ENCODE measurements at regions not wholly inside any gene's neighbourhood (a gene's known extent, or its start where the extent isn't known, plus 50 kb on each side); places are given as distances from the start of the nearest gene placed in this dataset.
A peak's percentile ranks its signal among the peaks of the same experiment; 100 is the strongest.

DNA sequence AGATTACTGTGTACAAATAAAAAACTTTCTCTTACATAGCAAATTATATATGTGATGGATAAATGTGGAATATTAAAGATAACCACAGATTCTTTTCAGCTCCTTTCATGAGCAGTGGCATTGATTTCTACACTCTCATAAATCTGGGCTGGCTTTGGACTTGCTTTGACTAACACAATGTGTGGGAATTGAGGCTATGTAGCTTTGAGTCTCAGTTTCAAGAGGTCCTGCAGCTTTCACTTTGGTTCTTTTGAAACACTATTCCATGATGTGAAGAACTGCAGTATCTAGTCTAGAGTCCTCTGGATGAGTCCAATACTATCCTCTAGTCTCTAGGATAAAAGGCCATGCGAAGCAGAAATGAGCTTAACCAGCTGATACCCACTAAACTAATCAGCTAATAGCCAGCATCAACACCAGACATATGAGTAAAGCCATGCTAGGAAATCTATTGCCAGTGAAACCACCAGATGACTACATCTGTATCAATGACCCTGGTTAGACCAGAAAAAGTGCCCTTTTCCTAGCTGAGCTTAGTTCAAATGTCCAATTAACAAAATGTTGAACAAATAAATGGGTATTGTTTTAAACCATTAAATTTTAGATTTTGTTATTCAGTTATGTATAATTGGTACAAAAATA, 274.9 kb upstream of the ZPLD1 start:
- Mint-ChIP-seq H3K27ac (no peak overlapping the region), H3K27me3 (no peaks in the 10 kb centered on the region), H3K9me3 (ENCODE audit: low read depth) (peaks cover 2% of the 10 kb centered on the region), H3K36me3 (ENCODE audit: low read depth) (no peaks in the 10 kb centered on the region), H3K4me1 (peaks cover 28% of the 10 kb centered on the region), H3K4me3 (no peak overlapping the region)
- no peak for ATAC-seq
- intact Hi-C loops (cut with DNase I, micrococcal nuclease), result loop anchor here (1.0 to 5.0 kb wide), 2 partner anchors 67 to 333 kb away; no protein-coding TSS in a partner anchor
- DNase-seq, result no peak
- ChIA-PET POLR2A (interaction anchor here (0.6 kb wide), 1 partner anchor 269 kb away, joined by 3 read pairs; no protein-coding TSS in a partner anchor), CTCF (interaction anchor here (0.9 to 1.5 kb wide), 6 partner anchors 69 to 357 kb away, joined by 3 to 5 read pairs (median 4); no protein-coding TSS in a partner anchor)

DNA sequence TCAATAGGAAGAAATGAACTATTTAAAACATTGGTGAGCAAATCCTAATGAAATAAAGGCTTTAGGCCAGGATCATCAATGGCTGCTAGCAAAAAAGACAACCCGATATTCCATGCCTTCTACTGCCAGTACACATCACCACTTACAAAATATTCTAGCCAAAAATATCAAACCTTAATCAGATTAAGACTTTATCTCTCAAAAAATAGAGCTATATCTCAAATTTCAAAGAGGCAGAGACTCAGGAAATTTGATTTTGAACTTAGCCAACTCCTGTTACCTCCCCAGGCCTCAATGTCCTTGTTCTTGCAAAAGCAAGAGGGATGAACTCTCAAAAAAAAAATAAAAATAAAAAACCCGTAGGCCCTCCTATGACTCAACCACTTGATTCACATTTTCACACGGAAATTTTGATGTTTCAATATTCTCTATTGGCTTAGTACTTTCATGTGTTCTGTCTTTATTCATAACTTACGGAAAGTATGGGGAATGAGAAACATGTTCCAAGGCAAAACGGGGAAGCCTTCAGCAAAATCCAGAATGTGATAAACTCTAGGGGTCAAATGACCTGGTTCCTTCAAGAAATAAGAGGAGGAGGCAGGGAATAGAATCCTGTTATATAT, 273.3 kb upstream of the ZPLD1 start:
- H3K36me3 Mint-ChIP-seq (ENCODE audit: low read depth), result no peaks in the 10 kb centered on the region
- H3K9me3 Mint-ChIP-seq (ENCODE audit: low read depth), result peaks cover 2% of the 10 kb centered on the region
- intact Hi-C loops (cut with DNase I, micrococcal nuclease), result loop anchor here (1.0 to 5.0 kb wide), 5 partner anchors 69 to 334 kb away; no protein-coding TSS in a partner anchor
- ATAC-seq (peak; percentile 42), DNase-seq (no peak)
- H3K4me3 Mint-ChIP-seq, result no peak overlapping the region
- ChIA-PET POLR2A (interaction anchor here (0.7 kb wide), 1 partner anchor 20 kb away, joined by 4 read pairs; no protein-coding TSS in a partner anchor), CTCF (interaction anchor here (1.2 to 1.3 kb wide), 3 partner anchors 67 to 359 kb away, joined by 3 to 4 read pairs (median 3); no protein-coding TSS in a partner anchor)
- peaks cover 26% of the 10 kb centered on the region for H3K4me1 Mint-ChIP-seq
- no peaks in the 10 kb centered on the region for H3K27me3 Mint-ChIP-seq
- no peak overlapping the region for H3K27ac Mint-ChIP-seq

DNA sequence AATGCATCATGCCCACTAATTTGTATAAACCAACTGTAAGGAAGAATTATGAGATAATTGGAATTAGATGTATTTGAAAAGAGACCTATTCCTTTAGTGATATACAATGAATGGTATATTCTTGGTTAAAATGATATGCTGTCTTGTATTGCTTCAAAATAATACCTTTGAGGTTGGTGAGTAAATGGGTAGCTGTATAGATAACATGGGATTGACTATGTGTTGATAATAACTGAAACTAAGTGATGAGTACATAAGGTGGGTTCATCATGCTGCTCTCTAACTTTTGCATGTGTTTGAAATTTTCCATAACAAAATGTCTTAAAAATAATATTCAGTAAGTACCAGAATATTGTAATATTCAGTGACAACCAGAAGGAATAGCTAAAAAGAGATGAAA, 272.6 kb upstream of the ZPLD1 start:
- ATAC-seq (peak; percentile 93), DNase-seq (no peak)
- POLR2A ChIA-PET, result interaction anchor here (0.7 to 1.3 kb wide), 3 partner anchors 48 to 359 kb away, joined by 3 to 6 read pairs (median 3); no protein-coding TSS in a partner anchor
- Mint-ChIP-seq H3K4me1 (peaks cover 23% of the 10 kb centered on the region), H3K27ac (no peak overlapping the region), H3K36me3 (ENCODE audit: low read depth) (no peaks in the 10 kb centered on the region), H3K9me3 (ENCODE audit: low read depth) (peaks cover 2% of the 10 kb centered on the region), H3K4me3 (no peak overlapping the region), H3K27me3 (no peaks in the 10 kb centered on the region)
- CTCF ChIA-PET, result interaction anchor here (0.6 to 2.8 kb wide), 6 partner anchors 13 to 1559 kb away, joined by 3 to 10 read pairs (median 3); no protein-coding TSS in a partner anchor
- intact Hi-C loops (cut with DNase I, micrococcal nuclease), result loop anchor here (2.0 to 5.0 kb wide), 2 partner anchors 311 to 335 kb away; no protein-coding TSS in a partner anchor

DNA sequence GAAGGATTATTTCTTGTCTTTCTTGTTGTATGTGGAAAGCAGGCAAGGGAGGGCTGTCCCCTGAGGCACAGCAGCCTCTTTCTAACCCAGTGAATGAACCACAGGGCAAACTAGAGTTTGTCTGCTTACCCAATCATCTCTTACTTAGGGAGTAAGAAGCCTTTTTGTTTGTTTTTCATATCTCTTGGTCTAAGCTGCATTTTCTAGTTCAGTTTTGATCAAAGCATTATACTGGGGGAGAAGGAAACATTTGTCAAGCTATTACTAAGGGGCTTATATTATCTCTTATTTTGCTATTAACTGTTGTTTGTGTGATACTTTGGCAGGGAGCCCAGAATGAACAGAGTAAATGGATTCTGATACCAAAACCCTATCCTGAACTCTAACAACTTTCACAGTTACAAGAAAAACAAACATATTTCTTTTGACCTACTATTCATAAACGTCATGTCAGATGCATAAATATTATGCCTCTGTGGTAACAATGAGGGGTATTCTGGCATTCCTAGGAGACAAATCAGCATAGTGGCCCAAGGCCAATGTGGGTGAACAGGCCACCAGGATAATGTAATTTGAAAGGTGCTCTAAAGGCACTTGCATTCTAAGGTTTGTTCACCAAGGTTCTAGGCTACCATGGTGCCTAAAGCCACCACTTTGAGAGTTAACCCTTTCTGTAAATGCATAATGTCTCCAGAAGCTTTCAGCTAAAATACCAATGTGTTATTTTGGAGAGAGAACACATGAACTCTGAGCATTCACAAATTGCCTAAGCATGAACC, 271.6 kb upstream of the ZPLD1 start:
- CTCF ChIA-PET, result interaction anchor here (0.6 to 2.8 kb wide), 7 partner anchors 12 to 1560 kb away, joined by 3 to 10 read pairs (median 3); no protein-coding TSS in a partner anchor
- intact Hi-C loops (cut with DNase I, micrococcal nuclease), result loop anchor here (2.0 to 5.0 kb wide), 2 partner anchors 312 to 336 kb away; no protein-coding TSS in a partner anchor
- POLR2A ChIA-PET, result interaction anchor here (1.3 kb wide), 1 partner anchor 49 kb away, joined by 3 read pairs; no protein-coding TSS in a partner anchor
- Mint-ChIP-seq H3K4me3 (no peak overlapping the region), H3K9me3 (ENCODE audit: low read depth) (peaks cover 2% of the 10 kb centered on the region), H3K27me3 (no peaks in the 10 kb centered on the region), H3K36me3 (ENCODE audit: low read depth) (no peaks in the 10 kb centered on the region), H3K4me1 (peaks cover 23% of the 10 kb centered on the region), H3K27ac (peak overlapping the region; percentile 15)
- peak; percentile 22 for ATAC-seq
- no peak for DNase-seq

DNA sequence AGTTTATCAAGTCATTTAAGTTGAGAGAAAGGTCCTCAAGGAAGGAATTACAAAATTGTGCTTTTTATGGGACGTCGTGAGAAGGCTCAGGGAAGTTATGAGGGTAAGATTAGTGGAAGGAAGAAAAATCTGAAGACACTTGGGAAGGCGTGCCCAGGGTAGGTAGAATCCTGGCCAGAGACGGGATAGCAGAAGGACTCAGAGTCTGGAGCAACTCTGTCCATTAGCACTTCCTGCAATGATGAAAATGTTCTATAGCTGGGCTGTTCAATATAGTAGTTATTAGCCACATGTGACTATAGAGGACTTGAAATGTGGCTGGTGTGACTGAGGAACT, 271.0 kb upstream of the ZPLD1 start:
- ChIA-PET CTCF (interaction anchor here (0.7 to 2.8 kb wide), 2 partner anchors 65 to 173 kb away, joined by 3 to 10 read pairs; no protein-coding TSS in a partner anchor), POLR2A (no interaction called here)
- no peak overlapping the region for H3K4me3 Mint-ChIP-seq
- no peaks in the 10 kb centered on the region for H3K27me3 Mint-ChIP-seq
- H3K4me1 Mint-ChIP-seq, result peaks cover 23% of the 10 kb centered on the region
- ATAC-seq (no peak), DNase-seq (no peak)
- intact Hi-C loops (cut with DNase I, micrococcal nuclease), result loop anchor here (2.0 to 5.0 kb wide), 2 partner anchors 313 to 336 kb away; no protein-coding TSS in a partner anchor
- no peak overlapping the region for H3K27ac Mint-ChIP-seq
- H3K9me3 Mint-ChIP-seq (ENCODE audit: low read depth), result peaks cover 2% of the 10 kb centered on the region
- no peaks in the 10 kb centered on the region for H3K36me3 Mint-ChIP-seq (ENCODE audit: low read depth)

DNA sequence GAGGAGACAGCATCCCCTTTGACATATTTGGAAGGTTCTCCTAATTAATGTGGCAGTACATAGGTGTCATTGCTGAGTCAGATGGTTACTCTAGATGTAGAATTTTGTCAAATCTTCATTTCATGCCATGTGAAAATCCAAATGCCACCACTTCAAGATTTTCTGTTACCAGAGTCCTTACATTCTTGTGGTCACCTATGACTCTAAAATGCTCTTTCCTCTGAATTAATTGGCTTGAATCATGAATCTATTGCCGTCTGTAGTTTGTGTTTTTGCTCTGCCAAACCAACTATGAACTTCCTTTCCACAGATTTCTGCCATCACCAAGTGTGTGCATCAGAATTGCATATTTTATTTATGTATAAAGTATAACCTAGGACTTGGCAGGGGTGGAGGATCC, 269.4 kb upstream of the ZPLD1 start:
- Mint-ChIP-seq H3K4me1 (peaks cover 20% of the 10 kb centered on the region), H3K9me3 (ENCODE audit: low read depth) (peaks cover 2% of the 10 kb centered on the region), H3K36me3 (ENCODE audit: low read depth) (no peaks in the 10 kb centered on the region), H3K4me3 (no peak overlapping the region), H3K27ac (no peak overlapping the region), H3K27me3 (no peaks in the 10 kb centered on the region)
- ChIA-PET CTCF (interaction anchor here (0.6 to 1.9 kb wide), 6 partner anchors 12 to 1040 kb away, joined by 3 to 8 read pairs (median 3); no protein-coding TSS in a partner anchor), POLR2A (no interaction called here)
- intact Hi-C loops (cut with DNase I, micrococcal nuclease), result no loop called here
- ATAC-seq (no peak), DNase-seq (no peak)

DNA sequence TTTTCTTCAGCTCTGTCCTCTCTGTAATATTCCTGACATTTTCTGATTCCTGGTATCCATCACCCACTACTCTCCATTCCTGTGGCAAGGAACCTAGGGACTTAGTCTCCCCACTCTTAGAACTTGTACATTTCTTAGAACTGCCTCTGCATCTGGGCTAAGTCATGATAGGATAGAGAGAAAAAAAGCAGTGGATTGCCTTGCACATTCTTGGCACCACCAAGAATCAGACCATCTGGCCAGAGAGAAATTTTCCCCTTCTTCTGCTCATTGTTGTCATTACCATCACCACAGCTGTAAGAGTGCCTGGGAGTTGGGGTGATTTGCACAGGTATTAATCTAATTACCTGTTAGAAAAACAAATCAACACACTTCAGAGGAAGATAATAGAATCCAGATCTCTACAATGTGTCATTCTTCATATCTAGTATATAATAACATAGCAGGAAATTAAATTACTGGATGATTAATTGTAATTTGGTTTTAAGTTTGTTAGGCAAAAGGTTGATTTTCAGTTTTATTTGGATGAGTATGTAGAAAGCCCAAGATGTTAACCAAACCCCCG, 264.8 kb upstream of the ZPLD1 start:
- no peaks in the 10 kb centered on the region for H3K4me1 Mint-ChIP-seq
- H3K27ac Mint-ChIP-seq, result no peak overlapping the region
- DNase-seq, result no peak
- no peak for ATAC-seq
- H3K27me3 Mint-ChIP-seq, result no peaks in the 10 kb centered on the region
- H3K4me3 Mint-ChIP-seq, result no peak overlapping the region
- intact Hi-C loops (cut with DNase I, micrococcal nuclease), result no loop called here
- ChIA-PET CTCF (interaction anchor here (1.6 kb wide), 1 partner anchor 9 kb away, joined by 4 read pairs; no protein-coding TSS in a partner anchor), POLR2A (no interaction called here)
- H3K9me3 Mint-ChIP-seq (ENCODE audit: low read depth), result no peaks in the 10 kb centered on the region
- no peaks in the 10 kb centered on the region for H3K36me3 Mint-ChIP-seq (ENCODE audit: low read depth)

DNA sequence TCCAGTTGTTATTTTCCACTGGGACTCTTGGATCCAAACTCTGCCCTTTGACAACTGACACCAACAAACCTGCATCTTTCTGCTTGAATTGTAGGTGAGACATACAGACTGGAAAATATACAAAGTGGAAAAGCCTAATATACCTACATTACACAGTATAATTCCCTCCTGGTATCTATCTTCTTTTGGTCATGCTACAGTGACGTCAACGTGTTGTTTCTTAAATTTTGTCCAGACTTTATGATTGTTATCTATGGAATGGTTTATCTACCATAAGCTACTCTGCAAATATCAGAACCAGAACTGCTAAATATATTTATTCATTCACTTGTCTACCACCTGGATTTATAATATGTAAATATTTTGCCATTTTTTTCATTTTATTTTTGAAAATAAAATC, 264.3 kb upstream of the ZPLD1 start:
- no peak overlapping the region for H3K4me3 Mint-ChIP-seq
- no peaks in the 10 kb centered on the region for H3K4me1 Mint-ChIP-seq
- no peaks in the 10 kb centered on the region for H3K9me3 Mint-ChIP-seq (ENCODE audit: low read depth)
- DNase-seq, result no peak
- ChIA-PET CTCF (interaction anchor here (1.6 kb wide), 1 partner anchor 8 kb away, joined by 4 read pairs; no protein-coding TSS in a partner anchor), POLR2A (no interaction called here)
- H3K36me3 Mint-ChIP-seq (ENCODE audit: low read depth), result no peaks in the 10 kb centered on the region
- ATAC-seq, result no peak
- no peak overlapping the region for H3K27ac Mint-ChIP-seq
- intact Hi-C loops (cut with DNase I, micrococcal nuclease), result no loop called here
- no peaks in the 10 kb centered on the region for H3K27me3 Mint-ChIP-seq

DNA sequence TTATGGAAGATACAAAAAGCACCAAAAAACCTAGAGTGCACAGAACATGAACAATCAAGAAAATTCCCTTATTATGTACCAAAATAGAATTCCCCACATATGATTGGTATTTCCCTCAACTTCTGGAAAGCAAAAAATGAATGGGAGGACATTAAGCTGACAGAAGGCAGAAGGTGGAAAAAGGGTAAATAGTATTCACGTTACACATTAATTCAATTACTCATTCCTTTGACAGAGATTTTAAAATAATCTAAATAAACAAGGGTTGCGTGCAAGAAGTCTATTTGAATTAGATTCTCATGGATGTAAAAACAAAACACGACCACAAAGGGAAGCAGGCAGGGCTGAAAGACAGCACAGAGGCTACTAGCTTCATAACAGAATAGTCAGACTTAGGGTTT, 260.5 kb upstream of the ZPLD1 start:
- intact Hi-C loops (cut with DNase I, micrococcal nuclease), result no loop called here
- CTCF ChIA-PET, result interaction anchor here (0.8 to 1.2 kb wide), 2 partner anchors 11 to 362 kb away, joined by 3 read pairs; no protein-coding TSS in a partner anchor
- DNase-seq, result no peak
- Mint-ChIP-seq H3K9me3 (ENCODE audit: low read depth) (peaks cover 2% of the 10 kb centered on the region), H3K4me1 (peaks cover 1% of the 10 kb centered on the region), H3K27ac (no peak overlapping the region), H3K27me3 (no peaks in the 10 kb centered on the region), H3K36me3 (ENCODE audit: low read depth) (no peaks in the 10 kb centered on the region), H3K4me3 (no peak overlapping the region)
- ATAC-seq, result no peak
- POLR2A ChIA-PET, result no interaction called here

DNA sequence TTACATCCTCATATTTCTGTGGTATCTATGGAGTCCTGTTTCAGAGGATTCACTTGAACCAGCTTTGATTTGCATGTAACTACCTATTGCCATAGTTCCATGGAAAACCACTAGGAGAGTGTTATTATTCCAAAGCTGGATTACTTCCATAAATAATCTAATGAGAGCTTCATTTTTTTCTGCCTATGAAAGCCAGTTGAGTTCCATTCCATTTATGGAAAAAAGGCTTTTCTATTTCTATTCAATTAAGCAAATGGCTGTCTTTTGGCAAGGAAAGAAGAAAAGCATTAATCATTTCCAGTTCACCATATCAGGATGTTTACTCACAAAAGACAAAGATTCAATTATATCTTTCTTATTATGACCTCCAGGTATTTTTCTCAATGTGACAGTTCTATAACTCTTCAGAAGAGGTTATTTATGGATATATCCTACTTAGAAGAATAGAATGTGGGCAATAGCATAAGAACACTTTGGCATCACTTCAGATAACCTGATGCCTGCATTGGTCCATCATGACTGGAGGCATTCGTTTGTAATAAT, 259.9 kb upstream of the ZPLD1 start:
- ATAC-seq, result no peak
- ChIA-PET CTCF (interaction anchor here (0.8 to 1.2 kb wide), 2 partner anchors 12 to 362 kb away, joined by 3 read pairs; no protein-coding TSS in a partner anchor), POLR2A (no interaction called here)
- H3K4me1 Mint-ChIP-seq, result peaks cover 5% of the 10 kb centered on the region
- H3K27me3 Mint-ChIP-seq, result peaks cover 1% of the 10 kb centered on the region
- no peak for DNase-seq
- H3K9me3 Mint-ChIP-seq (ENCODE audit: low read depth), result peaks cover 2% of the 10 kb centered on the region
- H3K36me3 Mint-ChIP-seq (ENCODE audit: low read depth), result no peaks in the 10 kb centered on the region
- no peak overlapping the region for H3K4me3 Mint-ChIP-seq
- no peak overlapping the region for H3K27ac Mint-ChIP-seq
- intact Hi-C loops (cut with DNase I, micrococcal nuclease), result no loop called here
